Eye (tissue), 1 donor: ENCODE measurements at regions not wholly inside any gene's neighbourhood (a gene's known extent, or its start where the extent isn't known, plus 50 kb on each side); places are given as distances from the start of the nearest gene placed in this dataset.
"Not testable (repeated sequence)": the region's sequence is repeated elsewhere in the genome, so short reads cannot be mapped to it uniquely, and the experiment has no call there.

Experiments
- DNase-seq: peaks from one replicate; pipeline ENCODE4 v3.0.0-alpha.2; 2015

DNA sequence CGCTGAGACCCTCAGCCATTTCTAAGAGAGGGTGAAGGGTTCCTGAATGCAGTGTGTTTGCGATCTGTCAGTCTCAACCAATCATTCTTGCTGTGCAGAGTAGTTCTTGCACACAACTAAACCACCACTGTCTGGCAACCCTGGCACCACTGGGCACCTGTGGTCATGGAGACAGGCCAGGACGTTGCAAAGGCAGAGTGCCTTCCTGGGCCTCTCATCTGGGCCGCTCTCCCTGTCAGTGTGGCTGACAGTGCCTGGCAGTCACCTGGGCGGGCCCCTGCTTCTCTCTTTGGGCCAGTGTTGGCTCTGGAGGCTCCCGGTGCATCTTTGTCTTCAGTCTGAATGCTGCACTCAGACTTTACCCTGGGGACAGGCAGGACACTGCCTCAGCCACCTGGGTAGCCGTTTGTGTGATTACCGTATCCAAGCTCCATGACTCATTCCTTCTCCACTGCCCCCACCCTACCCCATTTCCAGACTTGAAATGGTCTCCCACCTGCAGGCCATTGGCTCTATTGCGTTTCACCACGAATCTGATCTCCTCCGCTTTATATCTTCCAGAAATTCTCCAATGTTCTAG, 104.6 kb upstream of the KLF13 start:
- no peak for DNase-seq

DNA sequence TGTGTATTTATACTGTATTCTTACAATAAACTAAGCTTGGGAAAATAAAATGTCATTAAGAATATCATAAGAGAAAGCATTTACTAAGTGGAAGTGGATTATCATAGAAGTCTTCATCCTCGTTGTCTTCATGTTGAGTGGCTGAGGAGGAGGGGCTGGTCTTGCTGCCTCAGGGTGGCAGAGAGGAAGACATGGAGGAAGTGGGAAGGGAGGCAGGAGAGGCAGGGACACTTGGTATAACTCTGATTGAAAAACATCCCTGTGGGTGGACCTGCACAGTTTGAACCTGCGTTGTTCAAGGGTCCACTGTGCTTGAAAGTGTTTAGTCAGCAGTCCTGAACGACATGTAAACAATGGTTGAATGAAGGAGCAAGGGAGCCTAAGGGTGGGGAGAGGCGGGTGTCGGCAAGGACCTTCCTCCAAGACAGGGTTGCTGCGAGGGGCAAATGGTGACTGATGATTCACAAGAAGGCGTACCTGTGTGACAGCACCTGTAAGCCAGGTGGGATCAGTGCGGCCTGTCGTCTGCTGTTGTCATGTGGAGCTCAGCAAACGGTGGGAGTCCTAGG, 103.8 kb upstream of the KLF13 start:
- no peak for DNase-seq

DNA sequence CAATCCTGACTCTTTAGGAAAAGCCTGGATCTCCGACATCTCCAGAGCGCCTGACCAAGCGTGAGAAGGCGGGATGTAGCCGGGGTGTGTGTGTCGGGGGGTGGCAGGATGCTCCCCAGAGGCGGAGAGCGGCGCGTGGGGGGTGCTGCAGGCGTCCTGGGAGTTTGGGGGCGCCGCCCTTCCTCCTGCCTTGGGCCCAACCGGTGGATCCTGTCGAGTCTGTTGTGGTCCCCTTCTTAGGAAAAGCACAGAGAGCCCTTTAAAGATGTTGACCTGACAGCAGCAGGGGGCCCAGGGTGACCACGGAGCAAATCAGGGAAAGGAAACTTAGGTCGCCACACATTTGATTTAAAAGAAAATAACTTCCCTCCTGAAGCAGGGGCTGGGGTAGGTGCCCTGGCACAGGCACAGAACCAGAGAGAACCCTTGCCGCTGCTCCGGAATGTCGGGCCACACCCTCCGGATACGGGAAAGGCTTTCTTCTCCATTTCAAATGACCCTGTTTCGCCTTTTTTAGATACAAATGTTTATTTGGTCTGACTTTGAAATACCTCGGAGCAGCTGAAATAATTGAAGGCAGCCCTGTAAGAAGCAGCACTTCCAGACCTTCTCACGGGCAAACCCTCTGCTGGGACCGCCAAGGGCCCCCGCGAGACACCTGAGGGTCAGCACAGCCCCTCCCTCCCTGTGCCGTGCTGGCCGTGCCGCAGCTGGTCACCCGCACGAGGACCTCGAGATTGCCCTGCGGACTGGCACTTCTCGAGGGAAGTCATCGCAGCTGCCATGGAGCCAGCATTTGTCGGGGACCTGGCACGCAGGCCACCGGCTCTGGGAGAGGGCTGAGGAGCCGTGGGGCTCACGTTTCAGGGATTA, 102.9 kb upstream of the KLF13 start:
- DNase-seq, result no peak

DNA sequence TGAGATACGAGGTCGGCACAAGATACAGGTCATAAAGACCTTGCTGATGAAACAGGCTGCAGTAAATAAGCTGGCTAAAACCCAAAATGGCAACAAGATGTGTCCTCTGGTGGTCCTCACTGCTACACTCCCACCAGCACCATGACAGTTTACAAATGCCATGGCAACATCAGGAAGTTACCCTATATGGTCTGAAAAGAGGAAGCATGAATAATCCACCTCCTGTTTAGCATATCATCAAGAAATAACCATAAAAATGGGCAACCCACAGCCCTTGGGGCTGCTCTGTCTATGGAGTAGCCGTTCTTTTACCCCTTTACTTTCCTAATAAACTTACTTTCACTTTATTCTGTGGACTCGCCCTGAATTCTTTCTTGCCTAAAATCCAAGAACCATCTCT, 102.0 kb upstream of the KLF13 start:
- DNase-seq, result not testable (repeated sequence)

DNA sequence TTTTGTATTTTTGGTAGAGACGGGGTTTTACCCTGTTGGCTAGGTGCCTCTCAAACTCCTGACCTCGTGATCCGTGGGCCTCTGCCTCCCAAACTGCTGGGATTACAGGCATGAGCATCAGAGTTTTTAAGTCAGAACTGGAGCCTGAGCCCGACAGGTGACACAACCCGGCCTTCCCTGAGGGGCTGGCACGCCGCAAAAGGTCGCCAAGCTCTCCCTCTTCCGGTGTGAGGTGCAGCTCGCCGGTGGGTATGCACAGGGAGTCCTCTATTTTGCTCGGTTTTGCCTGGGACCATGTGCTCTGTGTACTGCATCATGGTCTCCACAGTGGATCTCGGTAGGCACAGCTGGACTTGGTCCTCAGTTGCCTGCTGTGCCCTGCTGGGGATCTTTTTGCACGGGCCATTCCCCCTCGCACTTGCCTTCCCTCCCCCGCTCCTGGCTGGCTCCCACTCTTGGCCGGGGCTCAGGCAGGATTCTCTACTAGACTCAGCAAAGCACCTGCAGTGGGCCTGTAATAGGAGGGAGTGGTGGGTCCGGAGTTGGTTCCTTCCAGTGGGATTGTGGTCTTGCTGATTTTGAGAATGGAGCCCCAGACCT, 101.2 kb upstream of the KLF13 start:
- no peak for DNase-seq

DNA sequence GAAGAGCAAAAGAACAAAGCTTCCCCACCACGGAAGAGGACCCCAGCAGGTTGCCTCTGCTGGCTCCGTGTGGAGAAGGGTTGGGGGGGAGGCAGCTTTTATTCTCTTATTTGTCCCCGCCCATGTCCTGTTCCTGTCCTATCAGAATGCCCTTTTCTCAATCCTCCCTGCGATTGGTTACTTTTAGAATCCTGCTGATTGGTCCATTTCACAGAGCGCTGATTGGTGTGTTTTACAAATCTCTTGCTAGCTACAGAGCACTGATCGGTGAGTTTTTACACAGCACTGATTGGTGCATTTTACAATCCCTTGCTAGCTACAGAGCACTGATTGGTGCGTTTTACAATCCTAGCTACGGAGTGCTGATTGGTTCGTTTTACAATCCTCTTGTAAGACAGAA, 100.6 kb upstream of the KLF13 start:
- no peak for DNase-seq

DNA sequence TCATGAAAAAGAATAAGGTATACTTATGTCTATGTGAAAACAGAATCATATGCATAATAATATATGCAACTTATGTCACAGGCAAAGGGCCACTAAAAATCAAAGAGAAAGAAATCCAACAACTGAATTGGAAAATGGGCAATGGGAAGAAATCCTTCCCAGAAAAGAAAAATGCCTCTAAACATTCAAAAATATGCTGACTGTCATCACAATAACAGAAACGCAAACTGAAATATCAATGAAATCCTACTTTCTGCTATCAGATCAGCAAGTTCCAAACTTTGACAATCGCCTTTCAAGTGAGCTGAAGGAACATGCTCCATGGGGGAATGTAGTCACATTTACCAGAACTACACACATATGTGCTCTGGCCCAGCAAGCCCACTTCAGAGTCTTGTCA, 99.4 kb upstream of the KLF13 start:
- DNase-seq, result no peak

DNA sequence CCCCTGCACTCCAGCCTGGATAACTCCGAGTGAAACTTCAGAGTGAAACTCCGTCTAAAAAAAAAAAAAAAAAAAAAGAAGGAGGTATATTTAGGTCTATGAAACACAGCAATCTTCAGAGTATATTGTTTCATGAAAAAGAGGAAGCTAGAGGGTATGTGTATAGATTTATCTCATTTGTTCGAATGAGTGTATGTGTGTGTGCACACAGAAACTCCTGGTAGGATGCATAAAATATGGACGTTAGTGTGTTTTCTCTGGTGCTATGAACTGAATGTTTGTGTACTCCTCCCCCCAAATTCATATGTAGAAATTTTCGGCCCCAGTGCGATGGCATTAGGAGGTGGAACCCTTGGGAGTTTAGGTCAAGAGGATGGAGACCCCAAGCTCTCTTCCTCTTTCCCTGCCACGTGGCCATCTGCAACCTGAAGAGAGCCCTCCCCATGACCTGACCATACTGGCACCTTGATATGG, 98.6 kb upstream of the KLF13 start:
- no peak for DNase-seq

DNA sequence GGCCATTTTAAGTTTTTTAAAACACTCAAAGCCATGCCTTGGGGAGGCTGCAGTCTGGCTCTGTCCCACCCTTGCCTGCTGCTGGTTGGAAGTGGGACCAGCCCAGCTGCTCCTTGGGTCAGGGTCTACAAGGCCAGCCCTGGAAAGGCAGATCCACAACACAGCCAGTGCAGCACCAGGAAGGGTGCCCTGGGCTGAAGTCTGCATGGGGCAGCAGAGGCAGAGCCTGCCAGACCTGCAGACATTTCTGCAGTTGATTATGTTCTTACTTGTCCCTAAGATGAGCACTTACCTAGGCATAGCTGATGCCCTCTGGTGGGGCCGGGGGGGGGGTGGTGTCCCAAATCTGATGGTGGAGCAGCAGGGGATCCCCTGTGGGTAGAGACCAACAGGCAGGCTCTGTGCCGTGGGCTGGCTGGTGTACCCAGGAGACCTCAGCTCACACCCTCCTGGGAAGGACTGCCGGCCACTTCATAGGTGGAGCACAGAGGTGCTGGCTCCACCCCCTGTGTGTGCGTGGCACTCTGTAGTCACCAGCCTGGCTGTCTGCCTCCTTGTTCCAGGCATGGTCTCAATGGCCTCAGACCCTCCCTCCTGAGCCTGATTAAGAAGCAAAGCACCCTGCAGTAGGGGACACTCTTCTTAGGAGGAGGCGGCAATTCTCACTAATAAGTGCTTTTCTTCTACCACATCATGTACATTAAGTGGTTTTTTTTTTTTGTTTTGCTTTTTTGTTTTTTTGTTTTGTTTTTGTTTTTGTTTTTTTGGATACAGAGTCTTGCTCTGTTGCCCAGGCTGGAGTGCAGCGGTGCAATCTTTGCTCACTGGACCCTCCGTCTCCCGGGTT, 97.4 kb upstream of the KLF13 start:
- no peak for DNase-seq

DNA sequence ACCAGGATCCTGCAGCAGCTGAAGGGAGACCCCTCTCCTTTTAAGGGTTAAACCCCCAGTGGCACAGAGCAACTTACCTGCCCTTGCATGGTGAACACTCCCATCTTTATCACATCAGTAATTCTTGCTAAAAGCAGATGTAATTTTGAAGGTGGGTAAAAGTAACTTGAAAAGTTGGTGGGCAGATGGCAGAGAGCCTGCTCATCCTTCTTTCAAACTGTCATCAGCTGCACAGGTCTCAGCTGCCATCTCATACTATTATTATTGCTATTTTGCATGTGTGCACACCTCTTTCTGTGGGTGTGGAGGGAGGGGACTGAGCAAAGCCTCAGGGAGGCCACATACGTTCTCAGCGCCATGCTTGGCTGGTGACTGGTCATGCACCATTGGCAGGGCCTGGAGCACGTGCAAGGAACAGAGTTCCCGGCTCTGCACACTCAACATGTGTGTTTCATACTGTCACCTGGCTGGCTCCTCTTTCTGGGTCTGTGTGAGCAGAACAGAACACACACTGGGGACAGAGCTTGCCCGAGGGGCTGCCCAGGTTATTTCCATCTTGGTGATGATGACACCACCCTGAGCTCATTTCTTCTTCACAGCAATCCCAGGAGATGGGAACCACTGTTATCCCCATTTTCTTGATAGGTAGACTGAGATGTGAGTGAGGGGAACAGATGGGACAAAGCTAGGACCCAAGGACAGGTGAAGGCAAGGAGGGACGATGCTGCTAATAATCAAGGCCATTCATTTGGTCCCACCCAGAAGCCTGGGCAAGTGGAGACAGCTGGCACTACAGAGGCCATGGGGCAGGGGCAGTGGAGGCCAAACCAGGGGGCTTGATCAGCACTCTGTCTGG, 95.8 kb upstream of the KLF13 start:
- no peak for DNase-seq

DNA sequence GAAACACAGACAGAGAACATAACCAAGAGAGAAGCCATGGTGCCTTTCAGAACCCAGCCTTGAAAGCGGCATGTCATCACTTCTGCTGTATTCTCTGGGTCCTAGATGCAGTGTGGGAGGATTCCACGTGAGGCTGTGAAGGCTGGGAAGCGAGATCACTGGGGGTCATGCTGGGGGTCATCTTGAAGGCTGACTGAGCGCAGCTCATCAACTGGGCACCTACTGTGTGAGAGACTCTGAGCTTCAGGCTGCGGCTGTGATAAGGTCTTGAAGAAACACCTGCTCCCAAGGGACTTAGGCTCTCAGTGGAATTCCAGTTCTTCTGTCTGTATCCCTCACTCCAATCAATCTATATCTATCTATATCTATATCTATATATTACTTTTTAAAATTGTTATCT, 91.8 kb upstream of the KLF13 start:
- no peak for DNase-seq

DNA sequence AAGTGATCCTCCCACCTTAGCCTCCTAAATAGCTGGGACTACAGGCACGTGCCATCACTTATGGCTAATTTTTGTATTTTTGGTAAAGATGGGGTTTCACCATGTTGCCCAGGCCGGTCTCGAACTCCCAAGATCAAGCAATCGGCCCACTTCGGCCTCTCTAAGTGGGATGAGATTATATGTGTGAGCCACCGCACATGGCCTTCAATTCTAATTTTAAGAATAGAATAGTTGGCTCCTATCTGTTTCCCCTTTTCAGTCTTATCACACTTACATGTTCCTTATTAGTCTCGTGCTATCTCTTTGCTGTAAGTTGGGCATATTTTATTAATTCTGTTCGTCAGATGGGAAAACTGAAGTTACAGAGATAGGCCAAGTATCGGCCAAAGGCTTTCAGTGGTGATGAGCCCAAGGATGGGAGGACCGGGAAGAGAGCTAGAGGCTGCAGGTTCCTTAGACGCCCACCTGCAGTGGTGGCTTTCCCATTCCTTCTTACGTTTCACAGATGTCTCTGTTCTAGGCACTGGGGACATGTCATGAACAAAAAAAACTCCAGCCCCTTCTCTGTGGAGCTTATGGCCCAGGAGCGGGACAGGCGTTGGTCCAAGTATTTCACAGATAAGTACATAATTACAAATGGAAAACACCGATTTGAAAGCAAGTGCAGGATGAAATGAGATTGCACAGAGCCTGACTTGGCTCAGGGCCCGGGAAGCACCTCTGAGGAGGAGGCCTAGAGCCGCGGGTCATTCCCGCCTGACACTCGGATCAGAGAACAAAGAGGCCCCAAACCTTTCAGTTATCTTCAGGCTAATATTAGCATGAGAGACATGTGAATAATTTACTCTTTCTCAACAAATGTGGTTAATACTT, 91.1 kb upstream of the KLF13 start:
- DNase-seq, result peak; percentile 36

DNA sequence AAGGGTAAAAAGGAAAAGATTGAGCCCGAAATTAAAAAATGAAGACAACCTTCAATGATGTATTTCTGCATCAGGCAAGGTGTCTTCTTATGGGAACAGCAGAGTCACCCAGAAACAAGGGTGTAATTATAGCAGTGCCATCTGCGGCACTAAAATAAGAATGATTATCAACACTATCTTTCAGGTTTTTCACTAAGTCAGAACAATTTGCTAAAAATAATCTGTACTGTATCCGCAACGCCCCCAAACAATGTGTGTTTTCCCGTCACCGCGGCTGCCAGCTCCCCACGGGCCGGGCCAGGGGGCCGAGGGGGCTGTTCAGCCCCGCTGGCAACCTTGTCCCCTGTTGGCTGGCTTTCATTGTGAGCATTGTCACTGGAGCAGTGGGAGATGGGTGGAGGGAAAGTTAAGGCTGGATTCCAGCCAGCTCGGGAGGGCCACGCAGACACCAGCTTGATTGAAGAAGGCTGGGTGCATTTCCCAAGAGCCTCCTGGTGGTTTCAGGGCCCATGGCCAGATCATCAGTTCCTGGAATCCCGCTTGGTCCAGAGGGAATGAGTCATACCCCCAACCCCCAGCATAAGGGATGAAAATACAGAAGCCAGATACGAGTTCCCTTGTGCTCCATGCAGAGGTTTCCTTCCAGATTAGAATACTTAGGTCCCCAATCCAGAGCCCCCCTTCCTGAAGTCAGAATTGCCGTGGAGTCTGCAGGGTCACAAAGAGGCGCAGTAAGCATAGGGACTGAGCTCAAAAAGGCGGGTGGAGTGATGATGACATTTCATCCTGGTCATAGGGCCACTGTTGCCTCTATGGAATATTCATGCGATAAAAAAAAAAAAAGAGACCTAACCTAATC, 90.2 kb upstream of the KLF13 start:
- peak; percentile 50 for DNase-seq

DNA sequence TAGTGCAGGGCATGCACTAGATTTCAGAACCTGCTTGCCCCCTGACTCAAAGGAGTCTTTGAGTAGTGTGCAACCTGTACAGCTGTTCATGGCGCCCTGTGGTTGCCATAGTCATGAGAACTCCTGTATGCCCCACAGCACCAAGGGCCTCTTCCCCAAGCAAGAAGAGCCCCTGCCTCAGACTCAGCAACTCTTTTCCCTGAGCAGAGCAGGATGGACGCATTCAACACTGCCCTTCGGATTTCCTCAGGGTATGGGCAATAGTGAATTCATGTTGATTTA, 89.7 kb upstream of the KLF13 start:
- DNase-seq, result no peak

DNA sequence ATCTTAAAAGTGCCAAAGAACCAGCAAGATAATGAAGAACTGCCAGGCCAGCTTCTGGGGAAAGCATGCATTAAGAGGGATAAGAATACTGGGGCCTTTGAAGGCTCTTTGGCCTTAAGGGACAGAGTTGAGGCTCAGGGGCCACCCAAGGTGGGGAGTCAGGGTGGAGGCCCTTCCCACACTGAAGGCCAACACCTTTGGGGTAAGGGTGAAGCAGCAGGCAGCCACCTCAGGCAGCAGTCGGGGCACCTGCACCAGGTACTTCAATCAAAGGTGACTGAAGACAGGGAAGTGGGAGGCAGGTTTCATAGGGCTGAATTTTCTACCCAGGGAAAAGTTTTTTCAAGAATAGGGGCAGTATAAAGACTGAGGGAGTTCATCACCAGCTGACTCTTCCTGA, 87.7 kb upstream of the KLF13 start:
- no peak for DNase-seq

DNA sequence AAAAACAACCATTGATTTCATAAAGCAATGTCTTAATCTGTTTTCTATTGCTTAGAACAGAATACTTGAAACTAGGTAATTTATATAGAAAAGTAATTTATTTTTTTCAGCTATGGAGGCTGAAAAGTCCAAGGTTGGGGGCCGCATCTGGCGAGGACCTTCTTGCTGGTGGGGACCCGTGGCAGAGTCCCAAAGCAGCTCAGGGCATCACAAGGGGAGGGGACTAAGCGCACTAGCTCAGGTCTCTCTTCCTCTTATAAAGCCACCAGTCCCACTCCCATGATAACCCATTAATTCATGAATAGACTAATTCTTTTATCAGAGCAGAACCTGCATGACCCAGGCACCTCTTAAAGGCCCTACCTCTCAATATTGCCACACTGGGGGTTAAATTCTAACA, 87.2 kb upstream of the KLF13 start:
- no peak for DNase-seq

DNA sequence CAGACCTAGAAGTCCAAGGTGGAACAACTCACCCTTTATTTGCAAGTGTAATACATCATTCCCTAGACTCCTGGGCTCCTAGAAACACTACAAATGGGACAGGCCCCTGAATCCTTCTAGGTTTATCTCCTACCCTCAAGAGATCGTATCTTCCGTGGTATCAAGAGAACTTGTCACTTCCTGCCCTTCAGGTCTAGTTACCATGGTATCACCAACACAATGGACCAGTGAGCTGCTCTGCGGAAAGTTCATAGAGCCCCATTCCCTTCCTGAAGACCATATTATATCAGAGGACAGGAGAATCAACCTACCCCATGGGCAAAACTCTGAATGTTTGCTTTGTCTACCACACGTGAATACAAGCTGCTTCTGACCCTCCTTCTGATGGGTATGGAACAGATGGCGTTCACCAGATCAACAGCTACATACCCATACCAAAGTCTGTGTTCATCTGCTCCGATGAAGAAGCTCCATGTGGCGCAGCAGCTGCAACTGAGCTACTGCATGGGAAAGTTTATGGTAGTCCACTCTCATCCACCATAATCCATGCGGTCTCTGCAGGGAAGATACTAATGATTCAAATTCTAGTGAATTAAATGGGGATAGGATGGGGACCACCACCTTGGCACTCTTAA, 84.6 kb upstream of the KLF13 start:
- DNase-seq, result no peak

DNA sequence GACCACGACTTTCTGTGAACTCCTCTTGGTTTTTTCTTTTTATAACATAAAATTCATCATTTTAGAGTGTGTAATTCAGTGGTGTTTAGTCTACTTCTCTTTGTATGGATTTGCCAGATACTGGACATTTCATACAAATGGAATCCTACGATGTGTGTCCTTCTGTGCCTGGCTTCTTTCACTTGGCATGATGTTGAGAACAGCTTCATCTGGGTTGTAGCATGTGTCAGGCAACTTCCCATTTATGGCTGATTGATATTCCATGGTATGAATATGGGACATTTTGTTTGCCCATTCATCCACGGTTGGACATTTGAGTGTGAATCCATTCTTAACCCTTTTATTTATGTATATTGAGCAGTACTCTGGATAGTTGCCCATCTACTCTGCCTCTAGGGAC, 82.7 kb upstream of the KLF13 start:
- no peak for DNase-seq

DNA sequence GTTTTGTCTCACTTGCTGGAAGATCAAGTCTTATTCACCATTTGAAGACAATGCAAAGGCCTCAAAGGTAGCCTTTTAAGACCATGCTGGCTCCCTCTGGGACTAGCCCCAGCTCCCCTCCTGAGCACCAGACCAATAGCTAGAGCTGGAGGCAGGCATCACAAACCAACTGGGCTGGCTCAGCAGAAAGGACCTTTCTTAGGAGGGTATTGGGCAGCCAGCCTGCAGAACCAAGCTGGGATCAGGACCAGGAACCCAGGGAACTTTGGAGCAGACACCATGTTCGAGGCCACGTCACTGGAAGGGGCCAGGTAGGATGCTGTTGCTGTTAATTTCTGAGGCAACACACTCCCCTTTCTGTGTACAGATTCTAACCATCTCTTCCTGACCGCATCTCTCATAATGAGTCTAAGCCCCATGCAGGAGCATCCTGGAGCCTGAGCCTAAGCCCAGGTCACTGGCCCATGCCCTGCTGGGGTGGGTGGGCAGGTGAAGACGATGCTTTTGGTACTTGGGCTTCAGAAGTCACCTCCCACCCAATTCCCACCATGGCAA, 81.4 kb upstream of the KLF13 start:
- no peak for DNase-seq
